ENCODE measurements at regions not wholly inside any gene's neighbourhood (a gene's known extent, or its start where the extent isn't known, plus 50 kb on each side); places are given as distances from the start of the nearest gene placed in this dataset.

DNA sequence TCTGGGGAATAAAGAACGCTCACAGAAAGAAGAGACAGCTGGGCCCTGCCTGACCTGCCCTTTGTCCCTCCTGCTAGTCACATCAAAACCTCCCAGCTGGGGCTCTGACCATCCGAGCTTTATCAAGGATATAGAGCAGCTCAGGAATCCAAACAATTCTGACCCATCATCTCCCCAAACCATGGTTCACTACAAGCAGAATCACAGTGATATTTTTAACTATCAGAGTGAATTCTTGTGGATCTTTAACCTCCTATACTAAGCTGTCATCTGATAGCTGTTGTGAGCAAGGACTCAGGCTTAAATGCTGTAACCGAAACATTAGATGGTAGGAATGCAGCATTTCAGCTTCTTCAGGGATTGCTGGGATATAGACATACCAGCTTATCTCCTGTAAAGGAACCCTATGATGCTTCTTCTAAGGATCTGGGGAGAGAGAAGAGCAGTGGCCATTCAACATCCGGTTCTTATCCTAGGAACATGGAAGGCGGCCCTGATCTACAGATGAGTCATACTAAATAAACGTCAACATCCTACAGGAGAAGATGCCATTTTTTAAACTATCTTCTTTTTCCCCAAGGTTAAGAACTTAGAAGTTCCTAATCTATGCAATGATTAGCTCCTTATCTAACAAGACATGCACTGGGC lies 84.7 kb upstream of the AKIP1 start:
- no peak for DNase-seq (ENCODE audit: low read depth)

DNA sequence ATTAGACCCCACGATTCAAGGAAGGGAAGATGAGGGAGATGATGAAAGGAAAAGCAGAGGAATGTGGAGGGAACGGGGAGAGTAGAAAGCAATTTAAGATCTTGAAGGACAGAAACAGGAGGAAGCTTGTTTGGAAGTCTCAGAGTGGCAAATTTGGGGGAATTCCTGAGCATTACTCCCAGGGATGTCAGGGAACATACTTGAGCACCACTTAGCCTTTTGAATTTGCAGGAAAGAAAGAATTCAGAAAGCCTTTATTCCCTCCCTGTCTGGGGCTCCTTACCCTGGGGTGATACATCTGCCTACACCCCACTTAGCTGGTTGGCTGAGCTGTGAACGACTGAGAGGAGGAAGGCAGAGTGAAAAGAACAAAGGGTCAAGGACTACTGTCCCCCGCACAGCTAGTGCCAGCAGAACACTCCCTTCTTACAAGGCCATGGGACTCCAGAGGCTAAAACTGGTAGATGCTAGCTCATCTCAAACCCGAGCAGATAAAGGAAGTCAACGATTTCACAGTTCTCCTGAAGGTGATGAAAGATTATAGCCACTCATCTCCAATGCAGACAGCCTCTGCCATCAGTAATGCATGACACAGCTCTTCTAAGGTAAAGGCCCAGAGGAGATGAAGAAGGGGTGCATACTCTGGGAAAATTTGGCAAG lies 84.0 kb upstream of the AKIP1 start:
- DNase-seq (ENCODE audit: low read depth) = no peak

DNA sequence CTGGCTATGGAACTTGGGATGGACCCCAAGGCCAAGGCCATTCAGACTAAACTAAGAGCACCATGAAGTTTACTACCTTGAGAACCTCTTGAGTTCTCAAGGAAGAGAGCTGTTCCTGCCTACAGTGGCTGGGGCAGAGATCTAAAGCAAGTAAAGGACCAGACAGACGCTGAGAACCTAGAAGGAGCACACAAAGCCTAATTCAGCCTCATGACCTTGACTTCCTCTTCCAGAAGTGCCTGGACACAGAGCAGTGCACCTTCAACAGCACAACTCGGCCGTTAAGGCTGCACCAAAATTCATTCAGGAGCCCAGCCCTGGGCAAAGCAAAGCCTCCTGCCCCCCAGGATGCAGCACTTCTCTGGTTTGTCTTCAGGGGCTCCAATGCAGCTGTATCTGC lies 82.9 kb upstream of the AKIP1 start:
- no peak for DNase-seq (ENCODE audit: low read depth)

DNA sequence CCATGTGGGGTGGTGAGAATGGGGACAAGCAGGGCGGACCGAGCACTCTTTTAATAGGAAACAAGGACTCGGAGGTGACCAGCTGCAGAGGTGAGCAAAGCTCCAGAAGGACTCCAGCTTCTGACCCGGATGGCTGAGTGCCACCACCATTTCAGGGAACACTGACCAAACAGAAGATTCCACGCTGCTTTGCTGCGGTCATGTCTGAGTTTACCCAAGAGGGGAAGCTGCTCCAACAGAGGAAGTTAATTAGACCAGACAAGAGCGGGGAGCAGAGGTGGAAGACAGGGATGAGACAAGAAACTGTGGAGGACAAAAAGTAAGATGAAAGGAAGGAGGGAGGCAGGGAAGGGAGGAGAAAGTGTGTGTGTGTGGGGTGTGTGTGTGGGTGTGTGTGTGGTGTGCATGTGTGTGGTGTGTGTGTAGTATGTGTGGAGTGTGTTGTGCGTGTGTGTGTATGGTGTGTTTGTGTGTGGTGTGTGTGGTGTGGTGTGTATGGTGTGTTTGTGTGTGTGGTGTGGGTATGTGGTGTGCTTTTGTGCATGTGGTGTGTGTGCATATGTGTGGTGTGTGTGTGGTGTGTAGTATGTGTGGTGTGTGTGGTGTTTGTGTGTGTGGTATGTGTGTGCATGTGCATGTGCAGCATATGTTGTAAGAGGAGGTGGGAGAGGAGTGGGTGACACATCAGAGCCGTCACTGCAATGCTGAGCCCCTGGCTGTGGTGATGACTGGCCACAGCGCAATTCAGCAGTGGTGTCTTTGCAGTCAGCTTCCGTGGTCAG lies 82.2 kb upstream of the AKIP1 start:
- no peak for DNase-seq (ENCODE audit: low read depth)

DNA sequence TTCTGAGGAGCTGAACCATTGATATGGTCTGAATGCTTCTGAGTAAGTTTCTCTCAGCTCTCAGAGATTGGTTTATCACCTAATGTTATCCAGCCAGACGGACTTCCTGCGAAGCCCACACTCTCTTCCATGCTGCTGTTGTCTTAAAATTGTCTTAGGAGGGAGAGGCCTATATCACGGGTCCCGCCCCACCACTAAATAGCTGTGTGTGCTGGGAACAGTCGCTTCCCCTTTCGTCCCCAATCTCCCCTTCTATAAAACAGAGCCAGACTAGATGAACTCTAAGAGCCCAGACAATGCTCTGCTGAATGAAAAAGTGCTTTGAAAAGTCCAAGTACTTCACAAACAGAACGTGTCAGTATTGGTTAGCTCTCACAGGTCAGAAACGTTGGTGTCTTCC lies 81.4 kb upstream of the AKIP1 start:
- DNase-seq (ENCODE audit: low read depth) = no peak

DNA sequence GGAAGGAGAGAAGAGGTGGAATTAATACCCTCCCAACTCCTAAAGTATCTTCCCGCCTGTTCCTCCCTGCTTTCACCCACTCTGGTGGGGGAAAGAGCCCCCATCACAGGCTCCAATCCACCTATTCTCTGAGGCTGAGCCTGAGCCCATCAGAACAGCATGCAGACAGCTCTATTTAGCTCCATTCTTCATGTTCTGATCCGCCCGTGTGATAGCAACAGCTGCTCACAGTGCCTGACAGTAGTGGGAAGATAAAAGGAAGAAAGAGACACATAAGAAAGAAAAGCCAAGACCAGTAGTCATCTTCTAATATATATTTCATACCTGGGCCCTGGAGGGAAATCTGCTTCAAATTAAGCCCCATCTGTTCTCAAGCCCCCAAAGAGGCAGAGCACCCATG lies 80.3 kb upstream of the AKIP1 start:
- DNase-seq (ENCODE audit: low read depth) = no peak

DNA sequence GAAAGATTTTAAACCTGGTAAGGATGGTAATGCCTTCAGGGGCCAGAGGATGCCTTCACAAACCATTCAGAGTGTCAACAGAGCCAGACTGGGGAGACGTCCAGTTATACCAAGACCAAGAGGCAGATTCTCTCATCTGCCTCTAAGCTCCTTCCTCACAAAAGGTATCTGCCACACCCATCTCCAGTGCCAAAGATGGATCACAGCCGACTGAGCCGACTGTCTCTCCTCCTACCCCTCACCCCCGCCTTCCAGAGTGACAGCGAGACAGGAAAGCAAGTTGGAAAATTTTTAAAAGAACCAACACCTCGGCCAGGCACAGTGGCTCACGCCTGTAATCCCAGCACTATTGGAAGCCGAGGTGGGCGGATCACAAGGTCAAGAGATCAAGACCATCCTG lies 79.1 kb upstream of the AKIP1 start:
- DNase-seq (ENCODE audit: low read depth) = no peak

DNA sequence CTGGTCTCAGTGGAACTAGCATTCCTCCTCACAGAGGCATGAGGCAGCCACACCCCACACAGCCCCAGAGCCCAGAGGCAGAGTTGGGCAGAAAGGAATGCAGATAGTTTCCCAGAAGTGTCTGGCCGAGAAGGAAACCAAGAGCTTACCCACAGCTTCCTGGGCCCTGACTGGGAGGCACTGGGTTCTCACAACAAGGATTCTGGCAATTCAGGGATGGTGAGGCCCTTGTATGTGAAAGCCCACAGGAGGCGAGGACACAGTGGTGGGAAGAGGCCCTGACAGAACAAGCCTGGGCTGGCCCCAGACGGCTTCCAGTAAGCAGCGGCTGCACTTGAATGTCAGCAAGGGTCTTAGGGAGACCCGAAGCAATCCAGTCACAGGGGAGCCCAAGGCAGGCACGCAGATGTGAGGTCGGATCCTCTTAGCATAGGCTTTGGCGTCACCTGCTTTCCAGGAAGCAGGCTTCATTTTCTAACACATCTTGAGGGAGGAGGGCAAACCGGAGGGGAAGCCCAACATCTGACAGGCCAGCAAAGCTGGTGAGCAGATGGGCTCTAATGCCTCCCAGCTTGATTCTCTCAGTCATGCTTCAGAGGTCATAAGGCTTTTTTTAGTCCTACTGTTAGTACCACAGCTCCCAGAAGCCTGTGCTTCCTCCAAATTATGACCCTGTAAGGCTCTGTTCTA lies 78.3 kb upstream of the AKIP1 start:
- DNase-seq (ENCODE audit: low read depth) = no peak

DNA sequence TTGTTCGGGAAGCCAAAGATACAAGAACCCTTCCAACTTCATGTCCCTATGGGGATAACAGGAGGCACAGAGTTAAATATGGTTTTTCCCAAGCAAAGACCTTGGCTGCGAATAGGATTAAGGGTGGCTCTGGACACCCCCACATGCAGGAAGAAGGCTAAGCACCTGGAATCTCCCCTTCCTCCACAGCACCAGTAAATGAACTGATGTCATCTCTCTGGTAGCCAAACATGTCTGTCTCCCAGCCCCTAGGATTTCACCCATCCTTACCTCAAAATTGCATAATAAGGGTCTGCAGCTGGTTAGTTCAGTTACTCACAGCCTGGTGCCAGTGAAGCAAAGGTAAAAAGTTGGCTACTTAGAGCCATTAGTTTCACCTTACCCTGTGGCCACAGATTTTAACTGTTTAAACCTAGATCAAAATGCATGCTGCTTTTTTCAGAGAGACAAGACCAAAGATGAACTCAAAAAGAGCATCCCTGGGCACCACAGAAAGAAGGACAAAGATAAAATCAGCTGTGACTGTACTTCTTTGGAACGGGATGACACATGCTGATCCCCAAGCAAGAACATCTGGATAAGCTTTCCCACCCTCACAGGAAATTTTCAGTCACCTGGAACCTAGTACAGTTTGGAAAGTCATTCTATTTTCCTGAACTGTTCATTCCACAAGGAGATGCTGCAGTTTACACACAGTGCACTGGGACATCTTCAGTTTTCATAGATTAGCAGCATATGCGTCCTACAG lies 77.2 kb upstream of the AKIP1 start:
- DNase-seq (ENCODE audit: low read depth) = no peak

DNA sequence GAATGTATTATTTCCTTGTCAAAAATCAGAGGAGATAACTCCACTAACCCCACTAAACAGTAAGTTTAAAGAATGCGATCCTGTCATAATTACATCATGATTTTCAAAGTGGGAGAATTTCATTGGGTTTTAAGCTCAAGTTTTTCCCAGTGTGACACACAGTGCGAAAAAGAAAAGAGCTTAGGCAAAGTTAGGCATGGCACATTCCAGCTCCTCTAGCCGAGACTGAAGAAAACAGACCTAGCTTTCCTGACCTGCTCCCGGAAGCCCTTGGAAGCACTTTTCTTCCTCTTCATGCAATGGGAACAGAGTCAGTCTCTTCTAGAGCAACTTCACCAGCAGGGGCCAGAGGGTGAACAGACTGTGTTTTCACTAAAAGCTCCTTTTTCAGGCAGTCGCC lies 76.6 kb upstream of the AKIP1 start:
- no peak for DNase-seq (ENCODE audit: low read depth)

DNA sequence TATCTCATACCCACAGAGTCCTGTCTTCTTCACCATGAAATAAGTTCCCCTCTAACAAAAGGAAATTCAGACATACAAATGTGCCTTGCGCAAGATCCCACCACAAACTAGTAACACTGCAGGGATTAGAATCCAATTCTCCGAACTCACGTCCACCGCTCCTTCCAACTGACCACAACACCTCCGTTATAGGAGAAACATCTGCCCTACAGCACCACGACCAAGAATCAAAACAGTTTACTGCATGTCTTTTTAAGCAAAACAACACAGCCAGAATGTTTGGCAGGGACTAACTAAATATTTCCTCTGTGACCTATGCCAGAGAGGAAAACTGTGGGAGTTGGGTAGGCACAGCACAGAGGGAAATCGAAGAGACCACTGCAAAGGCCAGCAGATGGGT lies 72.7 kb upstream of the AKIP1 start:
- DNase-seq (ENCODE audit: low read depth) = no peak

DNA sequence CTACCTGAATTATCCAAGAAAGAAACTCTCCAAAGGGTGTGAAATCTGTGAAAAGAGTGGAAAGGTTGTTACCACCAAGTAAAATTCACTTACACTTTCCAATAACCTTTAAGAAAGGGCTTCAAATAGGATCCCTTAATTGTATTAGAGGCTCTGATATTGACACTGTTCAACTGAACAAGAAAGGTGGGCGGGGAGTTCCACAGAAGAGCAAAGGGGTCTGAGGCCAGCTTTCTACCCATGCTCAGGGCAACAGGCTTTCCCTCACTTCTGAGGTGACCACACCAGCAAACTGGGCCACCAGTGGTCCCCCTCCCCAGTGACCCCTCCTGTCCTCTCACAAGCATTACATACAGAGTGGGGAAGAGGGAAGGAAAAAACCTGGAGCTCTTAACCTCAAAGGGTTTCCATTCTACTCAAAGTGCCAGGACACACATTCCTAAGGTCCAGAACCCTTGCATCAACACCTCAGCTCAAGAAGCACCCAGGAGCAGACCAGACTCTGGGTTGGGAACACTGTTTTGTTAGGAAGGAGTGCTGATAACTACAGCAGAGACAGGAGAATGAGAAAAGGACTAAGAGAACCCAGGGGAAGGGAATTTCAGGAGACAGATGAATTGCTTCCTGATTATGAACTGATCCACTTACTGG lies 71.6 kb upstream of the AKIP1 start:
- no peak for DNase-seq (ENCODE audit: low read depth)

DNA sequence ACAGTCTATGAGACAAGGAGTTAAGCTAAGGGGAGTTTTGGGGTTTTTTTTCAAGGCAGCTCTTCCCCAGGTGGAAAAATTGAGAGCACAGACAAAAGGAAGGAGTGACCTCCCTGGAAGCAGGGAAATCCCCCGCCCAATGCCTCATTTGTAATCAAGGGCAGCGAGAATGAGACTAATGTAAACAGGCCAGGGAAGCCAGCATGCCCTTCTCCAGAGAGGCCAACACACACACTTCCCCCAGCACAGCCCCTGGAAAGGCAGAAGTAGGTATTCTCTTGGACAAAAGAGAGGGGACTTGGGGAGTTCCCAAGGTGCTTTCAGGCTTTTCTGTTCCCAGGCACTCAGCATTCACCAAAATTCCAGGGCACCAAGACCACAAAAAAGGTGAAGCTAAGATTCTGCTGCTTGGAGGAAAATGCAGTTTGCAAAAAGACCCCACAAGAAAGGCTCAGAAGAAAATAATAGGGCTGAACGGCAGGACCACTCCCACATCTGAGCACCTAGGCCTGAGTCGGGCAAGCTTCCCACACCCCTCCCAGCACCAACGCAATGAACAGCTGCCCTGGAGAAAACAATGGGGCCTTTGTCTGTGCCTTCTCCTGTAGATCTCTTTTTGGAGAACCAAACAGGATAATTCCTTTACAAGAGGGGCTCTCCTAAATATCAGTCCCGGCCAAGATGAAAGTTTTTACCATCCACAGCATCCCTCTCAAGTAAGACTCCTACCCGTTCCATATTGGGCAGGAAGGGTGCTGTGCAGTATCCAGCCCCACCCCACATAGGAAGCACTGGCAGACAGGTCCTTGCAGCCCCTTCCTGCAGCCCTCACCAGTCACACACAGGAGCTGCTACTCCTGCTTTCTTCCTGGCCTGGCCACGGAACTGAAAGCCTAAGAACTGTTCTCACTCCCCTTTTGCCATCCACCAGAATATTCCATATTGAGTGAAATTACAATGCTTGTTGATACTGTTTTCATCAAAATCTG lies 70.7 kb upstream of the AKIP1 start:
- DNase-seq (ENCODE audit: low read depth) = no peak

DNA sequence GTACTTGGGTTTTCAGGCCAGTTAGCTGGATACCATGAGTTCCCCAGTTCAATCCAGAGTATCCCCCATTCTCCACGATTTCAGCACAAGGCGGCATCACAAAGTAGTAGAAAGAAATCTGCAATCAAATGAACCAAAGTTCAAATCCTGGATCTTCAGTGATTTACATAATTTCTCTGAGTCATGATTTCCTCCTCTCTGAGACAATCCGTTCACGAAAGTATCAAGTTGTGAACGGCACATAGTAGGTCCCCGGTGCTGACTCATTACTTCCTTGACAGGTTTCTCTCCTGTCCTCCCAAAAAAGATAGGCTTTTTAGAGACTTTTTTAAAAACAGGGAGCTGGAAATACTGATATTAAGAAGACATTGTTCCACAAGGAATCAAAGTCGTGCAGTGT lies 69.1 kb upstream of the AKIP1 start:
- no peak for DNase-seq (ENCODE audit: low read depth)

DNA sequence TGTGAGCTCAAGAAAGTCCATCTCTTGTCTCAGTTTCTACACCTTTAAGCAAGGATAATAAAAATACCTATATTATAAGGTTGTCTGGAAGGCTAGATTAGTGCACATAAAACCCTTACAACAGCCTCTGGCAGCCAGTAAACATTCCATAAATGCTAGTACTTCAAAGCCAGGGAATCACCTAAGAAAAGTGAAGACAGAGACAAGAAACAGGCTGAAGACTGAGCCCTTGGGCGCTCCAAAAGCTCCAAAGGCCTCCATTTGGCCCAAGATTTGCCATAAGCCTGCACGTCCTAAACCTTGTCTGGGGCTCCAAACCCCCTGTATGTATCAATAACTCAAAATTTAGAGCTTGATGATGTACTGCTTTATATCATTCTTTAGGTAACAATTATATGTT lies 52.2 kb upstream of the AKIP1 start:
- no peak for DNase-seq (ENCODE audit: low read depth)
